LoVo (cell line): ENCODE measurements at regions not wholly inside any gene's neighbourhood (a gene's known extent, or its start where the extent isn't known, plus 50 kb on each side); places are given as distances from the start of the nearest gene placed in this dataset.

Source experiments
- DNase-seq: peaks from one replicate; pipeline ENCODE4 v3.0.0-alpha.2; 2016; ENCODE audit warnings: low spot score

- DNase-seq, result no peak
Measured at GRCh38 chr10:61547297-61547696, 94.1 kb upstream of the TMEM26 start.

GRCh38 chr10:61545170-61545569, 92.0 kb upstream of the TMEM26 start:
- DNase-seq, result no peak

- DNase-seq, result no peak
Measured at GRCh38 chr10:61543831-61544230, 90.7 kb upstream of the TMEM26 start.

GRCh38 chr10:61542596-61542995, 89.4 kb upstream of the TMEM26 start:
- DNase-seq, result no peak

- no peak for DNase-seq
Measured at GRCh38 chr10:61541960-61542359, 88.8 kb upstream of the TMEM26 start.

- DNase-seq, result no peak
Measured at GRCh38 chr10:61539876-61540275, 86.7 kb upstream of the TMEM26 start.

GRCh38 chr10:61529208-61529607, 76.0 kb upstream of the TMEM26 start:
- DNase-seq, result no peak

GRCh38 chr10:61503051-61503450, 49.9 kb upstream of the TMEM26 start:
- no peak for DNase-seq
